ENCODE measurements at regions not wholly inside any gene's neighbourhood (a gene's known extent, or its start where the extent isn't known, plus 50 kb on each side); places are given as distances from the start of the nearest gene placed in this dataset.

GRCh38 chr10:25114036-25114411, 60.8 kb upstream of the GPR158 start:
- DNase-seq = no peak

- DNase-seq = no peak
Observed at GRCh38 chr10:25117757-25118156, 57.0 kb upstream of the GPR158 start.

- no peak for DNase-seq
Observed at GRCh38 chr10:25120188-25120587, 54.6 kb upstream of the GPR158 start.

All from activated T-cell treated with anti-CD3 and anti-CD28 coated beads, Interleukin-2, amount 50 U/mL, for 48 hours (primary cell).